Adrenal gland (tissue), 9 donors: ENCODE measurements at regions not wholly inside any gene's neighbourhood (a gene's known extent, or its start where the extent isn't known, plus 50 kb on each side); places are given as distances from the start of the nearest gene placed in this dataset.

Experiments used
- DNase-seq, 7 donors: peaks; one replicate each; pipeline ENCODE4 v3.0.0-alpha.2; 2019 to 2020
- H3K27ac ChIP-seq, 5 donors: fragments of 200-600 bp; sonication (generic) in 4 of 5; 1 replicate in 3 of 5; 2 replicates in 2 of 5; pipeline versions ENCODE4 v1.5.1 to v1.8.0; 2016 to 2020; ENCODE audit warnings: mild to moderate bottlenecking in 1 of 5
- H3K27me3 ChIP-seq: fragments of 200-600 bp; 2 replicates; pipeline ENCODE4 v1.8.0; 2021
- H3K36me3 ChIP-seq, 2 donors: fragments of 200-600 bp; replicated peaks in 1 of 2; 1 replicate in 1 of 2; 2 replicates in 1 of 2; pipeline versions ENCODE4 v1.5.1 to v1.8.0; 2018 to 2022
- H3K4me1 ChIP-seq, 2 donors: fragments of 200-600 bp; replicated peaks in 1 of 2; 1 replicate in 1 of 2; 2 replicates in 1 of 2; pipeline versions ENCODE4 v1.5.1 to v1.8.0; 2018 to 2021
- H3K4me3 ChIP-seq, 4 donors: fragments of 200-600 bp; sonication (generic) in 3 of 4; one replicate each; pipeline ENCODE4 v1.5.1; 2016 to 2018
- H3K9me3 ChIP-seq, 3 donors: fragments of 200-600 bp; sonication (generic) in 1 of 3; replicated peaks in 1 of 3; 1 replicate in 2 of 3; 2 replicates in 1 of 3; pipeline versions ENCODE4 v1.5.1 to v1.8.0; 2016 to 2021
- CTCF ChIP-seq, 6 experiments: fragments of 450-650 bp in 4 of 6; fragments of 200-600 bp in 2 of 6; sonication (generic) in 1 of 6; IDR thresholded peaks; 1 replicate in 5 of 6; 2 replicates in 1 of 6; pipeline versions ENCODE4 v1.5.1 to v1.8.0; 2016 to 2021; ENCODE audit warnings: antibody characterized with exemption in 6 of 6, mild to moderate bottlenecking in 2 of 6, moderate library complexity in 1 of 6
- POLR2A ChIP-seq, 2 donors: fragments of 450-650 bp; IDR thresholded peaks; one replicate each; pipeline ENCODE4 v1.6.1; 2017; ENCODE audit warnings: antibody characterized with exemption in 2 of 2, mild to moderate bottlenecking in 2 of 2, moderate library complexity in 1 of 2
- WGBS, 4 donors: extraction: QIAGEN DNeasy Blood & Tissue Kit in 2 of 4; methylation state at CpG; one replicate each; pipeline versions ENCODE4 v1.1.5 to v1.1.7; 2013 to 2017; 5-methylcytosine and 5-hydroxymethylcytosine counted together
- intact Hi-C, 2 donors: fragments of 100-400 bp; cut with DNase I; formaldehyde crosslinking; loops; one replicate each; pipeline versions ENCODE4 v1.14.1 to v1.15.0; 2022 to 2023
- donor health status: healthy with polysubstance abuse.
- donor health status: Bipolar disorder and iron deficiency.
- donor health status: DM: yes; HTN: yes; CAD: no.
- donor health status: DM: no; HTN: no; CAD: no.
- donor health status: DM: no; HTN: no; CAD: no.

GRCh38 chr2:122543815-122544214 is 788.4 kb downstream of the TSN start:
- 78 to 84% (median 82%) methylated on average over 2 of the region's 2 CpGs for WGBS, 4 donors
- Histone ChIP-seq H3K4me3 (no peak overlapping the region), H3K36me3 (no peaks in the 10 kb centered on the region), H3K27me3 (no peaks in the 10 kb centered on the region), H3K9me3 (no peaks in the 10 kb centered on the region), H3K27ac (no peak overlapping the region), H3K4me1 (no peaks in the 10 kb centered on the region)
- no peak for DNase-seq
- intact Hi-C loops, result no loop called here
- TF ChIP-seq CTCF (IDR thresholded peaks at IDR 0.05), result no peak
- no peak for TF ChIP-seq POLR2A (IDR thresholded peaks at IDR 0.05)

GRCh38 chr2:122545821-122546220 is 790.4 kb downstream of the TSN start:
- Histone ChIP-seq H3K4me1 (no peaks in the 10 kb centered on the region), H3K9me3 (no peaks in the 10 kb centered on the region), H3K27me3 (no peaks in the 10 kb centered on the region), H3K36me3 (no peaks in the 10 kb centered on the region), H3K27ac (no peak overlapping the region), H3K4me3 (no peak overlapping the region)
- no peak for DNase-seq
- no peak for TF ChIP-seq POLR2A (IDR thresholded peaks at IDR 0.05)
- no peak for TF ChIP-seq CTCF (IDR thresholded peaks at IDR 0.05)
- WGBS, 4 donors, result 80 to 96% (median 83%) methylated on average over 4 of the region's 4 CpGs
- intact Hi-C loops, result no loop called here

GRCh38 chr2:122562775-122563174 is 807.3 kb downstream of the TSN start:
- Histone ChIP-seq H3K4me1 (no peaks in the 10 kb centered on the region), H3K9me3 (no peaks in the 10 kb centered on the region), H3K27me3 (no peaks in the 10 kb centered on the region), H3K36me3 (no peaks in the 10 kb centered on the region), H3K27ac (no peak overlapping the region), H3K4me3 (no peak overlapping the region)
- WGBS, 4 donors, result 22 to 53% (median 28%) methylated on average over 1 of the region's 1 CpG
- no peak for DNase-seq
- no peak for TF ChIP-seq CTCF (IDR thresholded peaks at IDR 0.05)
- no peak for TF ChIP-seq POLR2A (IDR thresholded peaks at IDR 0.05)
- intact Hi-C loops, result no loop called here

- Histone ChIP-seq H3K4me1 (no peaks in the 10 kb centered on the region), H3K27me3 (no peaks in the 10 kb centered on the region), H3K9me3 (no peaks in the 10 kb centered on the region), H3K4me3 (no peak overlapping the region), H3K36me3 (no peaks in the 10 kb centered on the region), H3K27ac (no peak overlapping the region)
- no peak for DNase-seq
- intact Hi-C loops, result no loop called here
- TF ChIP-seq POLR2A (IDR thresholded peaks at IDR 0.05) (no peak), CTCF (IDR thresholded peaks at IDR 0.05) (no peak)
- WGBS, 4 donors, result 55 to 71% (median 63%) methylated on average over 2 of the region's 2 CpGs
These were observed 808.3 kb downstream of the TSN start for GRCh38 chr2:122563781-122564180.
